Stimulated activated CD8-positive, alpha-beta memory T cell treated with anti-CD3 and anti-CD28 coated beads, Interleukin-7, amount 100 ng/mL, for 1 hour (primary cell): ENCODE measurements at regions not wholly inside any gene's neighbourhood (a gene's known extent, or its start where the extent isn't known, plus 50 kb on each side); places are given as distances from the start of the nearest gene placed in this dataset.
"Not testable (repeated sequence)": the region's sequence is repeated elsewhere in the genome, so short reads cannot be mapped to it uniquely, and the experiment has no call there.

Experiments used
- DNase-seq, 2 donors: peaks; one replicate each; pipeline ENCODE4 v3.0.0-alpha.2; 2020; ENCODE audit warnings: low read depth in 2 of 2

DNA sequence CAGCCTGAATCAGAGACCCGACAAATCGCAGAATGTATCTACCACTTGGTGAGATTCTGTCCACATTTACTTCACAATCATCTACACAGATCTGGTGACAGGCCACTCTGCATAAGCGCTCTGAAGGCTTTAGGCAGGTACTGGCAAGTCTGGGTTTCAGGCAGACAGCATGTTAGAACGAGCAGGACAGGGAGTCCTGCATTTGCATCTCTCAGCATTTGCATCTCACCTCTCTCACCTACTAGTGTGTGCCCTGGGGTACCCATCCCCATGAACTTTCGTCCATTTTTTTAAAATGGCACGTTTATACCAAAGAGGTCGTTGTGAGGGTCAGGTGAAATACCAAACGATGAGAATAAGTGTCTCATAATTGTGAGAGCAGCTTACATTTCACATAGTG lies 108.2 kb downstream of the SPATA31A1 start:
- not testable (repeated sequence) for DNase-seq

DNA sequence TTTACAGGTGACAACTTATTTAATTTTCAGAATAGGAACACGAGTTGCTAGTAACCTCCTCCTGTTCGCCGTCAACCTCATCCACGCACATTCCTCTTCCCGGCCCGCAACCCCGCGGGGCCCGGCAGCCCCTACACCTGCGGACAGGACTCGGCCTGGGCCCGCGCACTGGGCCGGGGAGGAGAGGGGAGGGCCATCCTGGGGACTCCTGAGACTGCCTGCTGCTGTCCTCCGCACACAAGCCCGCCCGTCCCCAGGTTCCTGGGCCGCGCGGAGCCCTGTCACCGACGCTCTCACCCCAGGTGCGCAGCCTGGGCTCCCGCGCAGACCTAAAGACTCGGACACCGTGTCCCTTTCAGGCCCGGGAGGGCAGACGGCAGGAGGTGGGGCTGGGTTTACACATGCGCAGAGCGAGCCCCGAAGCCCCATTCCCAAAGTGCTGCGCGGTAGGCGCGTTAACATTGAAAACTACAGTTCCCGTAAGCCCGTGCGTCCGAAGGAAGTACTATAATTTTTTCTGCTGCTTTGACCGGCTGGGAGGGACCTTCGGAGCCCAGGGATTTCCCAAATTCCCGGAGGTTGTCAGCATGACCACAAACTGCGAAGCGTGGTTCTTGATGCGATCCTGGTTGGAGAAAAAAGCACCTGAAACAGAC lies 108.8 kb downstream of the SPATA31A1 start:
- DNase-seq, result peak; percentile 34 to 44

DNA sequence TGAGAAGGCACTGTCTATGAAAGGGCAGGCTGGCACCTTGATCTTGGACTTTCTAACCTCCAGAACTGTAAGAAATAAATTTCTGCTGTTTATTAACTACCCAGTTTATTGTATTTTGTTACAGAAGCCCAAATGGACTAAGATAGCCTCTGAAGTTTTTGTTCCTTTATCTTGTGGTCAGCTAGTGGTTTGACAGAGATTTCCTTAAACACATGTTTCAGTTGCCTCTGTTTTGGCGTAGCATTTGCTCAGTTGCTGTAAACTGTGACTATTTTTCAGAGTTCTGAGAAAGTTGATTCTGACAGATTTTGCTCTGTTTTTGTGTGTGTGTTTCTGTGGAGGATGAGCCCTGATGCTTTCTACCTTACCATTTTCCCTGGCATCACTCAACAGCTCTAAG lies 119.0 kb downstream of the SPATA31A1 start:
- DNase-seq, result not testable (repeated sequence)

DNA sequence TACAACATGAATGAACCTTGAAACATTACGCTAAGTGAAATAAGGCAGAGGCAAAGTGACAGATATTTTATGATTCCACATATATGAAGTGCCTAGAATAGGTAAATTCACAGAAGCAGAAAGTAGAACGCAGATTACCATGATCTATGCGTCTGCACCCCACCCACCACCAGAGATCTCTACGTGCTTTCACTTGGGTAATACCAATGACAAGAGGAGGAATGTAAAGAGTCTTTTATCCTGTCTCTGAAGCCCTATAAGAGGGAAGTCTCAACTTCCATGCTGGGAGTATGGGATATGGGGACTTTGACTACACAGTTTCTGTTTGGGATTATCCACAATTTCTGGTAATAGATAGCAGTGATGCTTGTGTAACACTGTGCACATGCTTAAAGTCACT lies 127.6 kb downstream of the SPATA31A1 start:
- DNase-seq, result not testable (repeated sequence)

DNA sequence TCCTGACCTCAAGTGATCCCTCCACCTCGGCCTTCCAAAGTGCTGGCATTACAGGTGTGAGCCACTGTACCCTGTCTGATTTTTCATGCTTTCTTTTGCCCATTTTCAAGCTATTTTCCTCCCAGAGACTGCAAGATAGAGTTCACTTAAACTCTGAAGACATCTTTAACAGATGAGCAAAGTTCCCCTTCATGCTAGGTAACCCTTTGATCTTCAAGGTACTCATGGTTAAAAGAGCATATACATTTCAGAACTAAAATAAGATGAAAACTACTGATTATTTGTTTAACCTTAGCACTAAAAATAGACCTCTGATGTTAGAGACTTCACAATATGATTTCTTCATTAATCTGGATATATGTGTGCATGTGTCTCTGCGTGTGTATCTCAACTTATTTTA lies 128.4 kb downstream of the SPATA31A1 start:
- DNase-seq, result not testable (repeated sequence)

DNA sequence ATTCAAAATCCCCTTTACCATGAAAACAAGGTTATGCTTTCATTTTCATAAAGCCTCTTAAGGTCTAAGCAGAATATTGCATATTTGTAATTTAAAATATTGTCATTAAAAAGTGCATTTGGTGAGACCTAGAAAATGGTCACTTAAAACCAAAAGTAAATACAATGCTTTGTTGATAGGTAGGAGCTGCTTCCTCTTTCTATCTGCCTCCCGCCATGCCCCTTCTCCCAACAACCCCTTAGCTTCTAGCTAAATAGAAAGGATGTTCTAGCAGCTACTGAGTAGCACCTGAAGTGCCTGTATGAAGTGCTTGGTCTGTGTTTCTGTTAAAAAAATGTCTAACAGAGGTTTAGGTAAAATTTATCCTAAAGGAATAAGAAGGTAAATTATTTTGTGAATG lies 128.8 kb downstream of the SPATA31A1 start:
- not testable (repeated sequence) for DNase-seq

DNA sequence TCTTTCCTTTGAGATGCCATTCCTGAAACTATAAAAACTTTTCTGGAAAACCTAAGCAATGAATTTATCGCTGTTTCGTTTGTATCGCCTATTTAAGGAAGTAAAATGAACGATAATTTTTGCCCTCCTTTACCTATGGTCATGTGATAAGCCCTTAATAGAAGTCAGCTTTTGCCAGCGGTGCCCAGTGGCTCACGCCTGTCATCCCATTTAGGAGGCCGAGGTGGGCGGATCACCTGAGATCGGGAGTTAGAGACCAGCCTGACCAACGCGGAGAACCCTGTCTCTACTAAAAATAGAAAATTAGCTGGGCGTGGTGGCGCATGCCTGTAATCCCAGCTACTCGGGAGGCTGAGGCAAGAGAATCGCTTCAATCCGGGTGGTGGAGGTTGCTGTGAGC lies 132.0 kb downstream of the SPATA31A1 start:
- not testable (repeated sequence) for DNase-seq

DNA sequence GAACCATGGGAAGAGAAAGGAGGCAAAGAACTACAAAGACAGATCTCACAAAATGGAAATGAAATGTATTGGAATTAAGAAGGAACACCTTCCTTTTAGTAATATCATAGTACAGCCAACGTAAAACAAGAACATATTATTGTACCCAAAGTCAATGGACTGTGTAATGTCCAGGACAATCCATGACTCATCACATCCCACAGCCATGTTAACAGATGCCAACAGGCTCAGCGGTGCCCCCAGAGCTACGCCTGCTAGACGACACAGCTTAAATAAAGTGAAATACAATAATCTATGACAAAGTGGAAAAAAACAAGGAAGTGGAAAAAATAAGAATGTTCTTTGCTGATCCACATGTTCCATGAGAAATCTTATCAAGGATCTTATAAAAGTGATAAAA lies 140.8 kb downstream of the SPATA31A1 start:
- DNase-seq, result not testable (repeated sequence)

DNA sequence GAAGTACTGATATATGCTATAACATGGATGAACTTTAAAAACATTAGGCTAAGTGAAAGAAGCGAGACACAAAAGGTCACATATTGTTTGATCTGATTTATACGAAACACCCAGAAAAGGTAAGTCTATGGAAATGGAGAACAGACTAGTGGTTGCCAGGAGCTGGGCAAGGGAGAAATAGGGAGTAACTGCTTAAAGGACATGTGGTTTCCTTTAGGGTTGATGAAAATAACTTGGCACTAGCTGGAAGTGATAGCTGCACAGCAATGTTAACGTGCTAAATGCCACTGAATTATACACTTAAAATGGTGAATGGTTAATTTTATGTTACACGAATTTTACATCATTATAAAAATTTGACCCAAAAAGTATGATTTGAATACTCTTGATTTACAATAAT lies 147.7 kb downstream of the SPATA31A1 start:
- not testable (repeated sequence) for DNase-seq

DNA sequence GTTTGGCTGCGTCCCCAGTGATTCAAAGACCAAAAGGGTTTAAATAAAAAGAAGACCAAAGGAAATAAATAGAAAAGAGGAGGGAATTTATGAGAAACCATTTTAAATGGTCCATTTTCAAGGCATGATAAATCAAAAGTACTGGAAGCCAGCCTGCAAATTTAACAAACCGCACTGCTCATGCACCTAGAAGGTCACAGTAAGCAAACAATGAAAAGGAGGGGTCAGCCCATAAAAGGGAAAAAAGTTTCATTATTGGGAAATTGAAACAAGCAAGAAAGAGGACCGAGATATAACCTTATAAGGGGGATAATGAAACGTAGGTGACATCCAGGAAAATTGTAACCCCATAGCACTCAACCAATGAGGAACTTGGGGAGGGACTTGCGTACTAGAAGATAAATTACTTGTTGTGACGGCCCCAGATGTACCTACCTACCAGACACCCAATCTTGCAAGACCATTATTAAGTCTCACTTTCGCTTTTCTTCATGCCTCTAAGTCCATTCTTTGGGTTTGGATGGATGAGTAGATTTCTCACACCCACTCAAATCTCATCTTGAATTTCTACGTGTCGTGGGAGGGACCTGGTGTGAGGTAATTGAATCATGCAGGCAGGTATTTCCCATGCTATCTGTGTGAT lies 172.0 kb downstream of the SPATA31A1 start:
- not testable (repeated sequence) for DNase-seq

DNA sequence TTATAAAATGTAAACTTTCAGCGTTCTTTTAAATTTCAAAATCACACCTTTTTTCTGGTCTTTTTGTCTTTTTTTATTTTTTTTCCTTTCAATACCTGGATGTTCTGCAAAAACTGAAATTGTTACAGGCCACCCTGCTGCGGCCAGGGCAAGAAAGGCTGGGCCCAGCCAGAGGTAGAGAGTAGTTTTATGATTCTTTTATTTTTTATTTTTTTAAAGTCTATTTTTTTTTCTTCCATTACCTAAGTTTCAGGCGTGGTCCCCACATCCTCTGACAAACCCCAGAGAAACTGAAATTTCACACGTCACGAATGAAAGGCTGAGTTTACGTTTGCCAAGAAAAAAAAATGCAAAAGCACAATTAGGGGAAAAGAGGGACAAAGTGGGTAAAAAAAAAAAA lies 177.1 kb downstream of the SPATA31A1 start:
- DNase-seq, result not testable (repeated sequence)

DNA sequence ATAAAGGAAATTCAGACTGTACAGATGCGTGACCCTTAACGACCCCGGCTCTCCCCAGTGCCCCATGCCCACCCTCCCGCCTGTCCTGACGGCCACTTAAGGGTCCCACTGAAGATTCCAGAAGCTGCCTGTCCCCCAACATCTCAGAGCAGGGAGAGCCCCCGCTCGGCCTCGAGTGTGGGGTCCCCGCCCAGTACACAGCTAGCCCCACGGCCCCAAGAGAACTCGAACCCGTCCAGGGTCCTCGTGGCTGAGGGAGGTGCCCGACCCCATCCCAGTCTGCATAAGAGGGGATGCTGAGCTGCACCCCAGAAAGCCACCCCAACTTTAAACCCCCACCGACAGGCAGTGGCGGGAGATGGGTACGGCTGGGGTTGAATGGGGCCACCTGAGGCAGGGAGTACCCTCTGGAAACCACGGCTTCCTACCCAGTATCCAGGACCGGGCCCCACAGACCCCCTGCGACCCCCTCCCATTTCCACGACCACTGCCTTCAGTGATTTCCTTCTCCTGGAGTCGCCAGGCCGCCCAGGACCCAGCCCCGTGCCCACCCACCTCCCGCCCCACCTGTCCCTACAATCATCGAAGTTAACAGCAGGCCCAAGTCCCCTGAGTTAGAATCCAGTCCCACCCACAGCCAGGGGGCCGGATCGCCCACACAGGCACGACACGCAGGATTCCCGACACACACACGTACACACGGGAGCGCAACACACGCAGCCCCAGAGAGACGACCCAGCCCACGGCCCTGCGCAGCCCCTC lies 177.7 kb downstream of the SPATA31A1 start:
- not testable (repeated sequence) for DNase-seq

DNA sequence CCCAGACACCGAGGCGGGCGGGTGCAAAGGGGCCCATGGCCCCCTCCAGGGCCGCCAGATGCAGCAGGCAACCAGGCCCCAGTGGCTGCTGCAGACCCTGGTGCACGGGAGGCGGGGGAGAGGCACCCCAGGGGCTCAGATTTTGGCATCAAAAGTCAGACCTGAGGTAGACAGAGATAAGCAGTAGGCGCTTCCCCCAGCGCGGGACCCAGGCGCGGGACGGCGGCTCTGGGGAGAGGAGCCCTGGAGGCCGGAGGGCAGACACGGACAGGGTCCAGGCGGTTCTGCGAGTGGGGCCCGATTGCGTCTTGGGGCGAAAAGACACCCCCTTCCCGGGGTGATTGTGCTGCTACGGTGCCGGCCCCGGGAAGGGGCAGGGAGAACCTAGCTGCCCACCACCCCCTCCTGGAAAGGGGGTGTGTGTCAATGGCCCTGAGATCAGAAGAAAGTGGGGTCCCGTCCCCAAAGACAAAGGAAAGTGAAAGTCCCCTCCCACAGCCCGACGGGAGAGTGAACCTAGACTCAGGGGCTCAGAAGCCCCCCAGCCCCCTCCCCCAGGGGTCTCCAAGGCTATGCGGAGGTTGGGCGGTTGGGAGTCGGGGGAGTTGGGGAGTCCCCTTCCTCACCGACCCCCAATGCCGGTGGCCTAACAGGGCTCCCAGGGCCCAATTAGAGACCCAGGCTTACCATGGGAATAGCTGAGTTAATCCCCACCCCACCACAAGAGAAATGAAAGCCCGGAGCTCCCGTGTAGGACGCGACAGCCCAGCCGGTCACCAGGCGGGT lies 178.5 kb downstream of the SPATA31A1 start:
- DNase-seq, result not testable (repeated sequence)

DNA sequence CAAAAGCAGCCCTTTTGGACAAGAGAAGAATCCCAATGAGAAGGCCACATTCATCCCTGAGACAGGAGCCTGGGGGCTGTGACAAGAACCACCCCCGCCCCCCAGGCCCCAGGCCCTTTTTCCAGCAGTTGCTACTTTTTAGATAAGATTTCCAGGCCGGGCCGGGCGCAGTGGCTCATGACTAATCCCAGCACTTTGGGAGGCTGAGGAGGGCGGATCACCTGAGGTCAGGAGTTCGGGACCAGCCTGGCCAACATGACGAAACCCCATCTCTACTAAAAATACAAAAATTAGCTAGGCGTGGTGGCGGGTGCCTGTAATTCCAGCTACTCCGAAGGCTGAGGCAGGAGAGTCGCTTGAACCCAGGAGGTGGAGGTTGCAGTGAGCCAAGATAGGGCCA lies 179.4 kb downstream of the SPATA31A1 start:
- not testable (repeated sequence) for DNase-seq

DNA sequence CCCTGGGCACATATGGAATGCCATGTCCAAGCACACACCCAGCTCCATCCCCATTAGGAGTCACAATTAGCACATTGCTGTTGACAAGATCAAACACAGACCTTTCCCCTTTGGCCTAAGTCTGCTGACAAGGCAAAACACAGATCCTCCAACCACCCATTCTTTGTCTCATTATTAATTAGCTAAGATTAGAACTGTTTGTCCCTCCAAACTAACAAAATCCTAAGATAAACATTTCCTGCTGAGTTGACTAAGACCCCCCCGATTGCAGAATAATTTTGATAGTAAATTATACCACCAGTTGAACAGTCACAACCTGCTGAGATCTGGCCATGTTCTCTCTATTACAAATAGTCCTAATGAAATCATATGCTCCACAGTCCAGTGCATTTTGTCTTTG lies 186.7 kb downstream of the SPATA31A1 start:
- not testable (repeated sequence) for DNase-seq

DNA sequence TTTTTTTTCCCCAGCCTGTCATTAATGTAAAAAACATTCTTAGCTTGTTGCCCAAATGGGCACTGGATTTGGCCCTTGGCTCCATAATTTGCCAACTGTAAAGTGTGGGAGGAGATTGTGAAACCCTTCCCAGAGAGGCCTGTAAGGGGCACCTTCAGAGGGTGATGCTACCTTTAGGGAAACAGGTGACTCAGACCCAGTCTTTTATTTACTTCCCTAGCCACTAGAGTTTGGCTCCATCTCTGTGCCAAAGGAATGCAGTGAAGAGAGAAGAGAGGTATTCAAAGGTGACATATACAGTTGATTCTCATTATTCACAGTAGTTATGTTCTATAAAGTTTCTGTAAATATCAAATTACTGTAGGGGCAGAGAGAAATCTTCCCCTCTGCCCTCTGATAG lies 189.6 kb downstream of the SPATA31A1 start:
- DNase-seq, result not testable (repeated sequence)

DNA sequence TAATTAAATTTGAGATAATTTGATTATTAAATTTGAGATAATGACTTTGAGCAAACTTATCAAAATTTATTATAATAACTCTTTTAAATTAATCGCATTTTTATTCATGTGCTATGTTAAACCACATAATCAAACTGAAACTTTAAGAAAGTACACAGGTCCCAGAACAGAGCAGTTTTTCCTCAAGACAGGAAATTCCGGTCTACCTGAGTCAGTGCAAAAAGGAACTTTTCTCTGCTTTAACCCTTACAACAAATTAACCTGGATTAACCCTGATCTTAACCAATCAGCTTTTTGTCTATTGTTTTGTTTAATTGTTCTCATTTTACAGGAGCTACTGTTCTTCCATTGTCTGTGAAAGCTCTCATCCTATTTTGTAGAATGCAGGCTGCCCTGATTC lies 195.1 kb downstream of the SPATA31A1 start:
- DNase-seq, result not testable (repeated sequence)

DNA sequence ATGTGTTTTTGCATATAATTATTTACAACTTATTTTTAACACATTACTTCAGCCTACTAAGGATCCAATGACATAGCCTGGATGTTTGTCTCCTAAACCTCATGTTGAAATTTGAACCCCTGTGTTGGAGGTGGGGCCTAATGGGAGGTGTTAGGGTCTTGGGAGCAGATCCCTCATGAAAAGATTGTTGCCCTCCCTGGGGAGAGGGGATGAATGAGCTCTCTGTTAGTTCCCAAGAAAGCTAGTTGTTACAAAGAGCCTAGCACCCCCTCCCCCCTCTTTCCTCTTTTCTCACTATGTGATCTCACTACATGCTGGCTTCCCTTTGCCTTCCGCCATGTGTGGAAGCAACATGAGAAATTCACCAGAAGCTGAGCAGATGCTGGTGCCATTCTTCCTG lies 196.1 kb downstream of the SPATA31A1 start:
- not testable (repeated sequence) for DNase-seq

DNA sequence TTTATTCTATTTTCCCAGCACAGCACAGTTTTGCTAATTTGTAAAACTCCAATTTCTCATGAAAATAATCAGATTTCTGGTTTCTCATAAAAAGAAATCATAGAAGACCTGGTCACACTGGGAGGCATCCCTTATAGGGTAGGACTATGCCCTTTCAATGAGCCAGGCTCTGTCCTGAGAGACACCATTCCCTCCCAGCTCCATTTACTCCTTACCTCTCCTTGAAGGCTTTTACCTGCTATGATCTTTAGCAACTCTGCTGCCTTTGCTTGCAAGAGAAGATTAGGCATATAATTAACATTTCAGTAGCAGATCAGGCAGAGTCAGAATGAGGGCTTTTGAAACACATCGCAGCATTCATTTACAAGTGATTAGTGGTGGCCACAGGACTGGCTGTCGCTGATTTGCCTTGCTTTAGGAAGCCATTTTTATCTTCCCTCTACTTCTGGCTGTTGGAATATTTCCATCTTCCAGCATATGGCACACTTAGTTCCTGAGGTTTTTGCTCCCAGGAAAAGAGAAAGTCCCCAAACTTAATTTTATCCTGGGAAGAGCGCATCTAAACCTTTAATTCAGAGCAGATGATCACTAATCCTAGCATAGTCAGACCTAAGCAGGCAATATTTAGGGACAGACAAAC lies 196.9 kb downstream of the SPATA31A1 start:
- not testable (repeated sequence) for DNase-seq

DNA sequence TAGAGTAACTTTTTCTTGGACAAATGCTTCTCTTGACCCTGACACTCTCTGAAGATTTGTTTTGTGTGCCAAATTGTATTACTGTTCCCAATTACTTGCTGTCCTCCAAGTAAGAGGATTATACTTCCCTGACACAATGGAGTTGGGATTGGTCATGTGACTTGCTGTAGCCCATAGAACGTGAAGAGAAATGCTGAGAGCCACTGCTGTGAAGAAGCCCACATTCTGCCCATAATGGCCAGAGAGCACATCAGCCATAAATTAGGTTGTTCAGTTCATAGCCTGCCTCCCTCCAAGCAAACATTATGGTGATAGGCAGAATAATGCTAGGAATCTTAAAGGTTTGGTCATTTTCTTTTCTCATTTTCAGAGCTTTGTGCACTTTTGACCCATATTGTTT lies 198.9 kb downstream of the SPATA31A1 start:
- not testable (repeated sequence) for DNase-seq

DNA sequence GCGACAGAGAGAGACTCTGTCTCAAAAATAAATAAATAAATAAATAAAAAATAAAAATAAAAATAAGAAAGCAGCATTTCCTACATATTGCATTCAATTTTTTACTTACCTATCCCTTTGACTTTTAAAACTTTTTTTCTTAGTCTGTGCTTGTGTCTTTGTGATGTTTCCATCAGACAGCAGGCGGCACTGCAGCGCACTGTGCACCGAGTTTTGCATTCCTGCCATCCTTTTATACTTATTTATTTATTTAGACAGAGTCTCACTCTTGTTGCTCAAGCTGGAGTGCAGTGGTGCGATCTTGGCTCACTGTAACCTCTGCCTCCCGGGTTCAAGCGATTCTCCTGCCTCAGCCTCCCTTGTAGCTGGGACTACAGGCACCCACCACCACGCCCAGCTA lies 203.9 kb downstream of the SPATA31A1 start:
- peak in 1 of 2 donors; percentile 5 for DNase-seq
